SK-N-SH treated with all-trans-retinoic acid at 6 μM for 48 hours (cell line): ENCODE measurements at regions not wholly inside any gene's neighbourhood (a gene's known extent, or its start where the extent isn't known, plus 50 kb on each side); places are given as distances from the start of the nearest gene placed in this dataset.
"Not testable (repeated sequence)": the region's sequence is repeated elsewhere in the genome, so short reads cannot be mapped to it uniquely, and the experiment has no call there.

Source experiments
- ATAC-seq: fragments of 200-7000 bp; cut with Tn5 transposase; 3 replicates; pipeline ENCODE4 v1.9.1; 2020; ENCODE audit warnings: mild to moderate bottlenecking, moderate library complexity
- ARNTL ChIP-seq: fragments of 450-650 bp; formaldehyde crosslinking; IDR thresholded peaks from 2 replicates; pipeline ENCODE4 v1.5.0; 2020; ENCODE audit warnings: low read depth, mild to moderate bottlenecking, moderate library complexity, borderline replicate concordance
- BACH2 ChIP-seq: fragments of 250-450 bp; sonication (Bioruptor Pico); IDR thresholded peaks from 2 replicates; pipeline ENCODE4 v1.9.0; 2021; ENCODE audit warnings: mild to moderate bottlenecking, borderline replicate concordance
- CREB5 ChIP-seq: fragments of 250-450 bp; sonication (Bioruptor Pico); IDR thresholded peaks from 2 replicates; pipeline ENCODE4 v1.5.1; 2020; ENCODE audit warnings: low read depth, mild to moderate bottlenecking, moderate library complexity
- CSDC2 ChIP-seq: fragments of 250-450 bp; sonication (Bioruptor Pico); IDR thresholded peaks from 2 replicates; pipeline ENCODE4 v1.5.0; 2020; ENCODE audit warnings: mild to moderate bottlenecking, moderate library complexity
- ESRRG ChIP-seq: fragments of 250-450 bp; sonication (Bioruptor Pico); IDR thresholded peaks from 2 replicates; pipeline ENCODE4 v1.6.1; 2021; ENCODE audit warnings: mild to moderate bottlenecking
- GLIS3 ChIP-seq: fragments of 250-450 bp; sonication (Bioruptor Pico); IDR thresholded peaks from 2 replicates; pipeline ENCODE4 v1.5.0; 2020; ENCODE audit warnings: mild to moderate bottlenecking, moderate library complexity
- ISL1 ChIP-seq: fragments of 250-450 bp; sonication (Bioruptor Pico); IDR thresholded peaks from 2 replicates; pipeline ENCODE4 v2.1.2; 2022; ENCODE audit warnings: mild to moderate bottlenecking, moderate library complexity
- OSR1 ChIP-seq: fragments of 250-450 bp; sonication (Bioruptor Pico); IDR thresholded peaks from 2 replicates; pipeline ENCODE4 v1.8.0; 2022; ENCODE audit warnings: moderate library complexity, mild to moderate bottlenecking, inconsistent platforms
- PPARA ChIP-seq: fragments of 250-450 bp; sonication (Bioruptor Pico); IDR thresholded peaks from 2 replicates; pipeline ENCODE4 v1.5.0; 2020; ENCODE audit warnings: mild to moderate bottlenecking, borderline replicate concordance
- RARB ChIP-seq: fragments of 250-450 bp; sonication (Bioruptor Pico); IDR thresholded peaks from 2 replicates; pipeline ENCODE4 v1.8.0; 2021; ENCODE audit warnings: mild to moderate bottlenecking, moderate library complexity
- TCF4 ChIP-seq: fragments of 250-450 bp; sonication (Bioruptor Pico); IDR thresholded peaks from 2 replicates; pipeline ENCODE4 v1.8.0; 2021; ENCODE audit warnings: mild to moderate bottlenecking, moderate library complexity, borderline replicate concordance
- TOX ChIP-seq: fragments of 250-450 bp; sonication (Bioruptor Pico); IDR thresholded peaks from 2 replicates; pipeline ENCODE4 v1.8.0; 2021; ENCODE audit warnings: mild to moderate bottlenecking, moderate library complexity, borderline replicate concordance
- ZC3H10 ChIP-seq: fragments of 250-450 bp; sonication (Bioruptor Pico); IDR thresholded peaks from 2 replicates; pipeline ENCODE4 v1.5.1; 2021; ENCODE audit warnings: mild to moderate bottlenecking, moderate library complexity
- ZFP3 ChIP-seq: fragments of 250-450 bp; sonication (Bioruptor Pico); IDR thresholded peaks from 2 replicates; pipeline ENCODE4 v1.5.0; 2020; ENCODE audit warnings: mild to moderate bottlenecking, moderate library complexity
- ZFP30 ChIP-seq: fragments of 450-650 bp; formaldehyde crosslinking; IDR thresholded peaks from 2 replicates; pipeline ENCODE4 v1.5.0; 2022; ENCODE audit warnings: mild to moderate bottlenecking, moderate library complexity
- ZNF565 ChIP-seq: fragments of 450-650 bp; formaldehyde crosslinking; conservative IDR thresholded peaks from 2 replicates; pipeline ENCODE4 v1.5.0; 2020; ENCODE audit warnings: low read depth, mild to moderate bottlenecking, moderate library complexity
- ZNF70 ChIP-seq: fragments of 450-650 bp; formaldehyde crosslinking; IDR thresholded peaks from 2 replicates; pipeline ENCODE4 v1.5.0; 2020; ENCODE audit warnings: mild to moderate bottlenecking, moderate library complexity
- ZNF8 ChIP-seq: fragments of 450-650 bp; formaldehyde crosslinking; IDR thresholded peaks from 2 replicates; pipeline ENCODE4 v1.5.0; 2020; ENCODE audit warnings: mild to moderate bottlenecking, moderate library complexity
- TF ChIP-seq, protein P1 (sequence below): fragments of 250-450 bp; sonication (Bioruptor Pico); IDR thresholded peaks from 2 replicates; pipeline ENCODE4 v1.5.0; 2020; ENCODE audit warnings: mild to moderate bottlenecking, moderate library complexity
- TF ChIP-seq, protein P2 (sequence below): fragments of 250-450 bp; sonication (Bioruptor Pico); IDR thresholded peaks from 2 replicates; pipeline ENCODE4 v1.5.1; 2021; ENCODE audit warnings: mild to moderate bottlenecking, moderate library complexity
- TF ChIP-seq, protein P3 (sequence below): fragments of 250-450 bp; sonication (Bioruptor Pico); IDR thresholded peaks from 2 replicates; pipeline ENCODE4 v1.8.0; 2021; ENCODE audit warnings: low read depth, mild to moderate bottlenecking, moderate library complexity, borderline replicate concordance

DNA sequence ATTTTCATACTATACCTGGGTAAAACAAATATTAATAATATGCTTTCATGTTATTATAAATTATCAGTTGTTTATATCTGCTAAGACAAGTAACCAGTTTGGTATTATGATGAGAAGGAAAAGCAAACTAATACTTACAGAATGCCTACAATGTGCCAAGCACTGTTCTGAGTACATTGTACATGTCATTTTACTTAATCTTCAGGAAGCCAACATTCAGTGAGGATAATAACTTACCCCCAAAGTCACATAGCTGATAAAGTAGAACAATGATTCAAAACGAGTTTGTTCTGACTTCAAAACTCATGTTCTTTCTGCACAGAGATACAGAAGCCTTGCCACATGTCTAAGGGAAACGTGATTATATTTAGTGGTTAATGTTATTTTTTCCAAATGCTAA, 89.0 kb upstream of the DIO2 start:
- no peak for TF ChIP-seq CREB5 (CRISPR knock-in tag)
- no peak for TF ChIP-seq RARB (CRISPR knock-in tag)
- TF ChIP-seq, protein P1, sequence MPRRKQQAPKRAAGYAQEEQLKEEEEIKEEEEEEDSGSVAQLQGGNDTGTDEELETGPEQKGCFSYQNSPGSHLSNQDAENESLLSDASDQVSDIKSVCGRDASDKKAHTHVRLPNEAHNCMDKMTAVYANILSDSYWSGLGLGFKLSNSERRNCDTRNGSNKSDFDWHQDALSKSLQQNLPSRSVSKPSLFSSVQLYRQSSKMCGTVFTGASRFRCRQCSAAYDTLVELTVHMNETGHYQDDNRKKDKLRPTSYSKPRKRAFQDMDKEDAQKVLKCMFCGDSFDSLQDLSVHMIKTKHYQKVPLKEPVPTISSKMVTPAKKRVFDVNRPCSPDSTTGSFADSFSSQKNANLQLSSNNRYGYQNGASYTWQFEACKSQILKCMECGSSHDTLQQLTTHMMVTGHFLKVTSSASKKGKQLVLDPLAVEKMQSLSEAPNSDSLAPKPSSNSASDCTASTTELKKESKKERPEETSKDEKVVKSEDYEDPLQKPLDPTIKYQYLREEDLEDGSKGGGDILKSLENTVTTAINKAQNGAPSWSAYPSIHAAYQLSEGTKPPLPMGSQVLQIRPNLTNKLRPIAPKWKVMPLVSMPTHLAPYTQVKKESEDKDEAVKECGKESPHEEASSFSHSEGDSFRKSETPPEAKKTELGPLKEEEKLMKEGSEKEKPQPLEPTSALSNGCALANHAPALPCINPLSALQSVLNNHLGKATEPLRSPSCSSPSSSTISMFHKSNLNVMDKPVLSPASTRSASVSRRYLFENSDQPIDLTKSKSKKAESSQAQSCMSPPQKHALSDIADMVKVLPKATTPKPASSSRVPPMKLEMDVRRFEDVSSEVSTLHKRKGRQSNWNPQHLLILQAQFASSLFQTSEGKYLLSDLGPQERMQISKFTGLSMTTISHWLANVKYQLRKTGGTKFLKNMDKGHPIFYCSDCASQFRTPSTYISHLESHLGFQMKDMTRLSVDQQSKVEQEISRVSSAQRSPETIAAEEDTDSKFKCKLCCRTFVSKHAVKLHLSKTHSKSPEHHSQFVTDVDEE (CRISPR knock-in tag) = no peak
- TF ChIP-seq PPARA = no peak
- no peak for TF ChIP-seq ISL1
- no peak for TF ChIP-seq ZFP30 (CRISPR knock-in tag)
- TF ChIP-seq TOX (CRISPR knock-in tag) = no peak
- no peak for TF ChIP-seq OSR1 (CRISPR knock-in tag)
- no peak for TF ChIP-seq ZNF8 (CRISPR knock-in tag)
- TF ChIP-seq ARNTL (CRISPR knock-in tag) = no peak
- TF ChIP-seq ZNF70 = no peak
- TF ChIP-seq, all 23 proteins: peak for 0
- no peak for ATAC-seq

DNA sequence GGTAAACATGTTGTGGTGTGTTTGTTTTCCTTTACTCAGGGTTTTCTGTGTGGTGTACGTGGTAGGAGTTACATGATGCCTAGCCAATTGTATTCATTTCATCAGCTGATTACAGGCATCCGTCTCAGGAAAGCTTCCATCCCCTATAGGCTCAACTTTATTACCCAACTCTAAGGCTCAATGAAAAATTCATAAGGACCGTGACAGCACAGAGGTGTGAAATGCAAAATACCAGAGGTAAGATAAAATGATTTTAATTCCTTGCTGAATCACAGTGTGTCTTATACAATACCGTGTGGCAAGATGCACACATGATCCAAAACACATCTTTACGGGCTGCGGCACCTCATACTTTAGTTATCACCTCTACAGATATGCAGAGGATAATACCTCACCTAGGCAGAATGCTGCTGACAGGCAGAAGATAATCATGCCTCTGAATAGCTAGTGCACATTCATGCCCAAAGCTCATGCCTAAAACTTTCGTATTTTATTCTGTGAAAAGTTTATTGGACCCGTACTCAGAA, 87.2 kb upstream of the DIO2 start:
- ATAC-seq = no peak
- no peak for TF ChIP-seq ZNF70
- no peak for TF ChIP-seq ZFP3
- TF ChIP-seq ISL1 = no peak
- no peak for TF ChIP-seq ZFP30 (CRISPR knock-in tag)
- no peak for TF ChIP-seq ZNF8 (CRISPR knock-in tag)
- no peak for TF ChIP-seq GLIS3 (CRISPR knock-in tag)
- TF ChIP-seq ZNF565 (CRISPR knock-in tag) = no peak
- TF ChIP-seq CREB5 (CRISPR knock-in tag) = no peak
- no peak for TF ChIP-seq ARNTL (CRISPR knock-in tag)
- no peak for TF ChIP-seq PPARA
- TF ChIP-seq TOX (CRISPR knock-in tag) = no peak
- TF ChIP-seq, protein P1 (CRISPR knock-in tag) = no peak
- TF ChIP-seq CSDC2 = no peak
- TF ChIP-seq, protein P2, sequence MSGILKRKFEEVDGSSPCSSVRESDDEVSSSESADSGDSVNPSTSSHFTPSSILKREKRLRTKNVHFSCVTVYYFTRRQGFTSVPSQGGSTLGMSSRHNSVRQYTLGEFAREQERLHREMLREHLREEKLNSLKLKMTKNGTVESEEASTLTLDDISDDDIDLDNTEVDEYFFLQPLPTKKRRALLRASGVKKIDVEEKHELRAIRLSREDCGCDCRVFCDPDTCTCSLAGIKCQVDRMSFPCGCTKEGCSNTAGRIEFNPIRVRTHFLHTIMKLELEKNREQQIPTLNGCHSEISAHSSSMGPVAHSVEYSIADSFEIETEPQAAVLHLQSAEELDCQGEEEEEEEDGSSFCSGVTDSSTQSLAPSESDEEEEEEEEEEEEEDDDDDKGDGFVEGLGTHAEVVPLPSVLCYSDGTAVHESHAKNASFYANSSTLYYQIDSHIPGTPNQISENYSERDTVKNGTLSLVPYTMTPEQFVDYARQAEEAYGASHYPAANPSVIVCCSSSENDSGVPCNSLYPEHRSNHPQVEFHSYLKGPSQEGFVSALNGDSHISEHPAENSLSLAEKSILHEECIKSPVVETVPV (CRISPR knock-in tag) = no peak
- TF ChIP-seq ESRRG (CRISPR knock-in tag) = no peak
- TF ChIP-seq ZC3H10 (CRISPR knock-in tag) = no peak
- no peak for TF ChIP-seq BACH2 (CRISPR knock-in tag)
- TF ChIP-seq OSR1 (CRISPR knock-in tag) = no peak
- TF ChIP-seq TCF4 (CRISPR knock-in tag) = no peak

GRCh38 chr14:80291101-80291500, 79.8 kb upstream of the DIO2 start:
- ATAC-seq = no peak
- TF ChIP-seq ARNTL (CRISPR knock-in tag) (no peak), TCF4 (CRISPR knock-in tag) (no peak), ZNF70 (no peak), ZC3H10 (CRISPR knock-in tag) (no peak), BACH2 (CRISPR knock-in tag) (no peak), CSDC2 (no peak), RARB (CRISPR knock-in tag) (no peak), GLIS3 (CRISPR knock-in tag) (no peak), ZNF8 (CRISPR knock-in tag) (no peak)
- TF ChIP-seq, protein P1 (CRISPR knock-in tag) = no peak
- TF ChIP-seq, protein P3, sequence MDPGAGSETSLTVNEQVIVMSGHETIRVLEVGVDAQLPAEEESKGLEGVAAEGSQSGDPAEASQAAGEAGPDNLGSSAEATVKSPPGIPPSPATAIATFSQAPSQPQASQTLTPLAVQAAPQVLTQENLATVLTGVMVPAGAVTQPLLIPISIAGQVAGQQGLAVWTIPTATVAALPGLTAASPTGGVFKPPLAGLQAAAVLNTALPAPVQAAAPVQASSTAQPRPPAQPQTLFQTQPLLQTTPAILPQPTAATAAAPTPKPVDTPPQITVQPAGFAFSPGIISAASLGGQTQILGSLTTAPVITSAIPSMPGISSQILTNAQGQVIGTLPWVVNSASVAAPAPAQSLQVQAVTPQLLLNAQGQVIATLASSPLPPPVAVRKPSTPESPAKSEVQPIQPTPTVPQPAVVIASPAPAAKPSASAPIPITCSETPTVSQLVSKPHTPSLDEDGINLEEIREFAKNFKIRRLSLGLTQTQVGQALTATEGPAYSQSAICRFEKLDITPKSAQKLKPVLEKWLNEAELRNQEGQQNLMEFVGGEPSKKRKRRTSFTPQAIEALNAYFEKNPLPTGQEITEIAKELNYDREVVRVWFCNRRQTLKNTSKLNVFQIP (CRISPR knock-in tag) = no peak

DNA sequence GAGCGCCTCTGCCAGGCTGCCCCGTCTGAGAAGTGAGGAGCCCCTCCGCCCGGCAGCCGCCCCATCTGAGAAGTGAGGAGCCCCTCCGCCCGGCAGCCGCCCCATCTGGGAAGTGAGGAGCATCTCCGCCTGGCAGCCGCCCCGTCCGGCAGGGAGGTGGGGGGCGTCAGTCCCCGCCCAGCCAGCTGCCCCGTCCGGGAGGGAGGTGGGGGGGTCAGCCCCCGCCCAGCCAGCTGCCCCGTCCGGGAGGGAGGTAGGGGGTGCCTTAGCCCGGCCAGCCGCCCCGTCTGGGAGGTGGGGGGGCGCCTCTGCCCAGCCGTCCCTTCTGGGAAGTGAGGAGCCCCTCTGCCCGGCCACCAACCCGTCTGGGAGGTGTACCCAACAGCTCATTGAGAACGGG, 75.4 kb upstream of the DIO2 start:
- not testable (repeated sequence) for ATAC-seq
